Lower leg skin (tissue), 4 donors: ENCODE measurements at regions not wholly inside any gene's neighbourhood (a gene's known extent, or its start where the extent isn't known, plus 50 kb on each side); places are given as distances from the start of the nearest gene placed in this dataset.
A peak's percentile ranks its signal among the peaks of the same experiment; 100 is the strongest.

ENCODE experiments used
- DNase-seq, 2 donors: peaks; one replicate each; pipeline ENCODE4 v3.0.0-alpha.2; 2019; ENCODE audit warnings: low spot score in 2 of 2
- H3K4me3 ChIP-seq: fragments of 200-600 bp; sonication (generic); 2 replicates; pipeline ENCODE4 v1.5.1; 2017; ENCODE audit warnings: mild to moderate bottlenecking, low read depth; ENCODE audit not compliant: poor library complexity, severe bottlenecking
- CTCF ChIP-seq, 3 donors: fragments of 450-650 bp; IDR thresholded peaks; one replicate each; pipeline ENCODE4 v1.5.1; 2016; ENCODE audit warnings: antibody characterized with exemption in 3 of 3, mild to moderate bottlenecking in 3 of 3, moderate library complexity in 2 of 3
- POLR2A ChIP-seq, 2 donors: fragments of 450-650 bp; IDR thresholded peaks; one replicate each; pipeline ENCODE4 v1.6.1; 2016 to 2017; ENCODE audit warnings: antibody characterized with exemption in 2 of 2, mild to moderate bottlenecking in 1 of 2, moderate library complexity in 1 of 2
- WGBS, 2 donors: methylation state at CpG; one replicate each; pipeline ENCODE4 v1.1.5; 2018; 5-methylcytosine and 5-hydroxymethylcytosine counted together
- intact Hi-C: fragments of 100-400 bp; cut with DNase I; formaldehyde crosslinking; loops from one replicate; pipeline ENCODE4 v1.15.0; 2023; ENCODE audit warnings: low total_unique reads

- no peak for DNase-seq
Measured at GRCh38 chr4:138096384-138097062, 145.6 kb downstream of the SLC7A11 start.

GRCh38 chr4:138095378-138095777 is 146.8 kb downstream of the SLC7A11 start:
- DNase-seq, result no peak
- no peak overlapping the region for H3K4me3 ChIP-seq
- no peak for TF ChIP-seq CTCF (IDR thresholded peaks at IDR 0.05)
- TF ChIP-seq POLR2A (IDR thresholded peaks at IDR 0.05), result no peak
- intact Hi-C loops, result no loop called here
- 89 to 90% methylated on average over 5 of the region's 5 CpGs for WGBS, 2 donors

More at GRCh38 chr4:138096384-138097062, 145.6 kb downstream of the SLC7A11 start:
- no peak for TF ChIP-seq POLR2A (IDR thresholded peaks at IDR 0.05)
- no peak for TF ChIP-seq CTCF (IDR thresholded peaks at IDR 0.05)
- intact Hi-C loops, result no loop called here
- 78 to 83% methylated on average over 4 of the region's 4 CpGs for WGBS, 2 donors
- no peak overlapping the region for H3K4me3 ChIP-seq

GRCh38 chr4:138092060-138092459 is 150.1 kb downstream of the SLC7A11 start:
- WGBS, 2 donors, result 91 to 94% methylated on average over 6 of the region's 6 CpGs

DNA sequence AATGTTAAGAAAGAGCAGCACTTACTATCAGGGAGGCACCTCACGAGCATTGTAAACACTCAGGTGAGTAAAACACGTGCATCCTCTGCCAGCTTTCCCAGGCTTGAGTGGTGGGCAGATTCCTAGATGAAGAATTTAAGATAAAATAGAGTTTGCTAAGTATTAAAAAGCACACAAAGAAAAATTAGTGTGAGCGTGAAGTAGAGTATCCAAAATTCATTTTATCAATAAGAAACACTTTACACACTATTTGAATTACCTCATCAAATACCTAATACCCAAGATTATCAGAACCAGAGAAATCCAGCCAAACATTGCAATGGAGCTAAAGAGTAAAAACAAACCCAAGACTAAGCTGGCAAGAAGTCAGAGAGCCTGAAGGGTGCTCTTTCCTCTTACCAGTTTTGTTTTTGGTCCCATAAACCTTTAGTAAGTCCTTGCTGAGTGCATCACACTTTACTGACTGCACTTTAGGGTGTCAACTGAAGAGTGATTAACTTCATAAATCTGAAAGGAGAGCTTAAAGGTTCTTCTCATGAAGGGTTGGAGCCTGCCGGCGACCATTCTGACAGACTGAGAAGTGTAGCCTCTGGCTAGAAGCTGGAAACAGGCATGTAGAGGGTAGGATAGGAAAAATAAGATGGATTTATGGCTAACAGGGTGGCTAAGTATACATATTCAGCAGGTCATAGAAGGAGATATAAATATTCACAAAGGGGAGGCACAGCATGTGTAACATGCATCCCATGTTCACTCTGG is 151.1 kb downstream of the SLC7A11 start:
- intact Hi-C loops, result no loop called here
- no peak overlapping the region for H3K4me3 ChIP-seq
- WGBS, 2 donors, result 54 to 58% methylated on average over 5 of the region's 5 CpGs

More at GRCh38 chr4:138092060-138092459, 150.1 kb downstream of the SLC7A11 start:
- no peak for DNase-seq
- intact Hi-C loops, result no loop called here
- no peak for TF ChIP-seq POLR2A (IDR thresholded peaks at IDR 0.05)
- no peak for TF ChIP-seq CTCF (IDR thresholded peaks at IDR 0.05)
- H3K4me3 ChIP-seq, result no peak overlapping the region

DNA sequence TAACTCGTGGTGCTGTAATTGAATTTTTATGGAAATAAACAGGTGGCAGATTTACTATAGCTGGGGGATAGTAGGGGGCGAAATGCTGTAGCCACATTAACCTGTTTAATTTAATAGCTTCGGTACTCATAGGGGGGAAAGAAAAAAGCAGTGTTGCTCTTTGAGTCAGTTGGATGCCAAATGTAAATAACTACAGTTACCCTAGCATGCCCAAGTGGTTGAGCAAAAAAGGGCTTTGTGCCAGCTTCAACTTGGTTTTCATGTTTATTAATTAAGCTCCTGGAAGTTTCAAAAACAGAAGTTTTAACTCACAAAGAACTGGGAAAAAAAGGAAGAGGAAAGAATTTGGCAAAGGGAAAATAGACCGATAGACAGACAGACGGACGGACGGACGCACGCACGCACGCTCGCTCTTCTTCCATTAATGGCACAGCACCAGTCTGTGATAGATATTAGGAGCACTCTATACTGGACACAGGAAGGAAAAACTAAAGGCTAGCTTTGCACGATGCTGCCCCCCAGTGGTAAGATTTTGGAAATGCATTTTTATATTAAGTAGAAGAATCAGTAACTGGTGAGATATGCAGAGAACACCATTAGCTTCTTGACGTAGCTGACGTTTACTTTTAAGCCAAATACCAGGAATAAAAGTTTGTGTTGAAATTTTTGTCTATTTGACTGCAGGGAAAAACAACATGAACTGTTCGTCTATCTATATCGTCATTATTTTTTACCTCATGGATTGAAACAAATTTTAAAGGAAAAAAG is 151.8 kb downstream of the SLC7A11 start:
- intact Hi-C loops, result no loop called here
- TF ChIP-seq POLR2A (IDR thresholded peaks at IDR 0.05) (no peak), CTCF (IDR thresholded peaks at IDR 0.05) (no peak)
- peak in 1 of 2 donors; percentile 53 for DNase-seq
- WGBS, 2 donors, result 14 to 21% methylated on average over 17 of the region's 17 CpGs
- no peak overlapping the region for H3K4me3 ChIP-seq

More for the DNA sequence above, 151.1 kb downstream of the SLC7A11 start:
- no peak for DNase-seq
- TF ChIP-seq POLR2A (IDR thresholded peaks at IDR 0.05), result no peak
- no peak for TF ChIP-seq CTCF (IDR thresholded peaks at IDR 0.05)
